22Rv1 (cell line): ENCODE measurements at regions not wholly inside any gene's neighbourhood (a gene's known extent, or its start where the extent isn't known, plus 50 kb on each side); places are given as distances from the start of the nearest gene placed in this dataset.
A peak's percentile ranks its signal among the peaks of the same experiment; 100 is the strongest.

ENCODE experiments used
- H3K27ac ChIP-seq: fragments of 450-650 bp; 2 replicates; pipeline ENCODE4 v1.5.1; 2017
- ZFX ChIP-seq: fragments of 450-650 bp; IDR thresholded peaks from 2 replicates; pipeline ENCODE4 v1.6.1; 2017; ENCODE audit warnings: antibody characterized with exemption, borderline replicate concordance
- TF ChIP-seq, protein P1 (sequence below): fragments of 450-650 bp; IDR thresholded peaks from 2 replicates; pipeline ENCODE4 v1.5.1; 2017; ENCODE audit warnings: mild to moderate bottlenecking

DNA sequence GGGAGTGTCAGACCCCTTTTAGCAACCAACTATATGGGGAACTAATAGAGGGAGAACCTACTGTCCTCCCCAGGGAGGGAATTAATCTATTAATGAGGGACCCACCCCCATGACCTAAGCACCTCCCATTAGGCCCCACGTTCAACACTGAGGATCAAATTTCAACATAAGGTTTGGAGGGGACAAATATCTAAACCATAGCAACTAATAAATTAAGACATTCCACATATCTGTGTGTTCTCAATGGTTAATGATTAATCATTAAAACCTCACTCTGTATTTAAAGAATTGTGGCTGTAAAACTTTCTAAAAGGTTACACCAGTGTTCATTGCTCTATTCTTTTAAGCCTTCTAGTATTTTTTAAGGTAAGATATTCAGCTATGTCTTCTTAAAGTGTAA lies 500.4 kb upstream of the SULF2 start:
- TF ChIP-seq, protein P1, sequence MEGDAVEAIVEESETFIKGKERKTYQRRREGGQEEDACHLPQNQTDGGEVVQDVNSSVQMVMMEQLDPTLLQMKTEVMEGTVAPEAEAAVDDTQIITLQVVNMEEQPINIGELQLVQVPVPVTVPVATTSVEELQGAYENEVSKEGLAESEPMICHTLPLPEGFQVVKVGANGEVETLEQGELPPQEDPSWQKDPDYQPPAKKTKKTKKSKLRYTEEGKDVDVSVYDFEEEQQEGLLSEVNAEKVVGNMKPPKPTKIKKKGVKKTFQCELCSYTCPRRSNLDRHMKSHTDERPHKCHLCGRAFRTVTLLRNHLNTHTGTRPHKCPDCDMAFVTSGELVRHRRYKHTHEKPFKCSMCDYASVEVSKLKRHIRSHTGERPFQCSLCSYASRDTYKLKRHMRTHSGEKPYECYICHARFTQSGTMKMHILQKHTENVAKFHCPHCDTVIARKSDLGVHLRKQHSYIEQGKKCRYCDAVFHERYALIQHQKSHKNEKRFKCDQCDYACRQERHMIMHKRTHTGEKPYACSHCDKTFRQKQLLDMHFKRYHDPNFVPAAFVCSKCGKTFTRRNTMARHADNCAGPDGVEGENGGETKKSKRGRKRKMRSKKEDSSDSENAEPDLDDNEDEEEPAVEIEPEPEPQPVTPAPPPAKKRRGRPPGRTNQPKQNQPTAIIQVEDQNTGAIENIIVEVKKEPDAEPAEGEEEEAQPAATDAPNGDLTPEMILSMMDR, result no peak
- no peak for TF ChIP-seq ZFX
- H3K27ac ChIP-seq, result peak overlapping the region; percentile 54

- no peak overlapping the region for H3K27ac ChIP-seq
- TF ChIP-seq, protein P1, result no peak
These were observed 499.6 kb upstream of the SULF2 start for GRCh38 chr20:48284837-48285236.

- no peak overlapping the region for H3K27ac ChIP-seq
- no peak for TF ChIP-seq ZFX
- TF ChIP-seq, protein P1, result no peak
These were observed 499.0 kb upstream of the SULF2 start for GRCh38 chr20:48284315-48284714.

DNA sequence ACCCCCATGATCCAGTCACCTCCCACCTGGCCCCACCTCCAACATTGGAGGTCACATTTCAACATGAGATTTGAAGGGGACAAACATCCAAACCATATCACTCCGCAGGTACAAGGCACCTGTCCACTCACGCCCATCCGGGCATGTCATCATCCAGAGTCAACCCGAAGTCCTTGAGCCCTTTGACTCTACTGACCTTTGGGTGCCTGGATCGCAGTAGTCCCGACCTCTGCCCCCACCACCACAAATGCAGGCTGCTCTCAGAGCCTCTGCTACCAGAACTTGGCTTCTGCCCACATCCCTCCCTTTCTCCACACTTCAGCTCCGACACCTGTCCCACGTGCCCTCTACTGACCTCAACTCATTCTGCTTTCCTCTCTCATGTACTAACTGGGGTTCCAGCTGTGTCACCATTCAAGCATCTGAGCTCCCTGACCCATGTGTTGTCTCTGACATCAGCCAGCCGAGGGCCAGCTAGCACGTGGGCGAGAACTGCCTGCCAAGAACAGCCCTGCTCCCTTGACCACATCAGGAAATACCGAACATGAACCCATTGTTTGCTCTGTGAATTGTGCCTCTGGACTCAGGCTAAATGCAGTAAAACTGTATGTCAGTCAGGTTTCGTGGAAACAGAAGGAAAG lies 498.3 kb upstream of the SULF2 start:
- no peak overlapping the region for H3K27ac ChIP-seq
- TF ChIP-seq ZFX, result no peak
- TF ChIP-seq, protein P1, result no peak

DNA sequence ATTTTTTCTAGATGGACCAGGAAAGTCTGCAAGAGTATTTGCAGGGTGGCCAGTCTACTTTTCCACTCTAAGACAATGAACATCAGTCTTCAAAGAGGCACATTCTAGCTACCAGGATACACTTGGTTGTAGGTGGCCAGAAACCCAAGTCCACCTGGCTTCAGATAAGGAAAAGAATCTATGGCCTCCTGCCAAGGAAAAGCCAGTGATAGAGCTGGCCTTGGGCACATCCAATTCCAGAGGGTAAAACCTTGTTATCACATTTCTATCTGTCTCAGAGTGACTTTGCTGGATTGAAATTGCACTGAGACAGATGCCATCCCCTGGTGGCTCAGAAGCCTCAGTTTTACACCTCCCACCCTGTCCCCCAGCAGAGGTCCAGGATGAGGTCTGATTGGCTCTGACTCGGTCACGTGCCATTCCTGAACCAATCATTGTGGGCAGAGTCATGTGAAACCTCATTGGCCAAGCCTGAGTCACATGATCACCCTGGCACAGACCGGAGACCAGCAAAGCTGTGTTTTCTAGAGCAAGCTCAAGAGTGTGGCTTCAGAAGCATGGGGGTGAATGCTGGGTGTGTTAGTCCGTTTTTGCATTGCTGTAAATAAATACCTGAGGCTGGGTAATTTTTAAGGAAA lies 497.4 kb upstream of the SULF2 start:
- TF ChIP-seq, protein P1, result no peak
- no peak for TF ChIP-seq ZFX
- no peak overlapping the region for H3K27ac ChIP-seq

GRCh38 chr20:48281501-48281900 lies 496.2 kb upstream of the SULF2 start:
- H3K27ac ChIP-seq, result no peak overlapping the region
- TF ChIP-seq, protein P1, result no peak
- no peak for TF ChIP-seq ZFX

DNA sequence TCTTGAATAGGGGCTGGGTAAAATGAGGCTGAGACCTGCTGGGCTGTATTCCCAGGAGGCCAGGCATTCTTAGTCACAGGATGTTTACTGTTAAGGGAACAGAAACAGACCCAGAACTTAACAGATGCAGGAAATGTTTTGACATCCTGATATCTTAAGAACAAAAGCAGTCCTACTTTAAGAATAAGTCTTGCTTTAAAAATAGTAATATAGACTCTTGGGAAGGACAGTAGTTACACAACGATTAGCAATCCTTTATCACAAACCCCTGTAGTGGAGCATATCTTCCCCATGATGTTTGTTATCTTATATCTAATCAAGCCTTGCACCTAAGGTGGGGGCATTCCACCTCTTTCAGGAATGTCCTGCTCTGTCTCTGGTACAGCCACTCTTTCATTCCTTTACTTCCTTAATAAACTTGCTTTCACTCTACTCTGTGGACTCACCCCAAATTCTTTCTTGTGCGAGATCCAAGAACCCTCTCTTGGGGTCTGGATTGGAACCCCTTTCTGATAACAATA lies 493.7 kb upstream of the SULF2 start:
- no peak for TF ChIP-seq ZFX
- TF ChIP-seq, protein P1, result no peak
- H3K27ac ChIP-seq, result no peak overlapping the region
